OCI-LY1 (cell line): ENCODE measurements at regions not wholly inside any gene's neighbourhood (a gene's known extent, or its start where the extent isn't known, plus 50 kb on each side); places are given as distances from the start of the nearest gene placed in this dataset.

Source experiments
- H2AFZ ChIP-seq: fragments of 200-600 bp; sonication (generic), shearing (Covaris generic); 2 replicates; pipeline ENCODE4 v1.6.0; 2014; ENCODE audit warnings: antibody characterized with exemption, mild to moderate bottlenecking, low read length
- H3F3A ChIP-seq: fragments of 200-600 bp; sonication (generic), shearing (Covaris generic); 2 replicates; pipeline ENCODE4 v1.6.0; 2014; ENCODE audit warnings: mild to moderate bottlenecking, antibody characterized with exemption, low read length, moderate library complexity; ENCODE audit not compliant: insufficient read depth
- H3K27ac ChIP-seq: fragments of 200-600 bp; sonication (generic); 2 replicates; pipeline ENCODE4 v1.5.1; 2014; ENCODE audit warnings: low read length, mixed run types, mild to moderate bottlenecking, low read depth; ENCODE audit not compliant: poor library complexity, severe bottlenecking
- H3K27me3 ChIP-seq: fragments of 200-600 bp; sonication (generic); 2 replicates; pipeline ENCODE4 v1.6.0; 2014; ENCODE audit warnings: antibody characterized with exemption, mild to moderate bottlenecking, low read length, moderate library complexity; ENCODE audit not compliant: insufficient read depth
- H3K36me3 ChIP-seq: fragments of 200-600 bp; sonication (generic); 2 replicates; pipeline ENCODE4 v1.6.1; 2014; ENCODE audit warnings: mild to moderate bottlenecking, antibody characterized with exemption, low read length, moderate library complexity, mixed read lengths; ENCODE audit not compliant: insufficient read depth
- H3K4me1 ChIP-seq: fragments of 200-600 bp; sonication (generic); 2 replicates; pipeline ENCODE4 v1.5.1; 2014; ENCODE audit warnings: mild to moderate bottlenecking, low read length, moderate library complexity; ENCODE audit not compliant: insufficient read depth, severe bottlenecking
- H3K4me2 ChIP-seq: fragments of 200-600 bp; sonication (generic), shearing (Covaris generic); 2 replicates; pipeline ENCODE4 v1.6.1; 2014; ENCODE audit warnings: low read length
- H3K4me3 ChIP-seq: fragments of 200-600 bp; sonication (generic); 2 replicates; pipeline ENCODE4 v1.5.1; 2014; ENCODE audit warnings: low read length, low read depth, mild to moderate bottlenecking, mixed read lengths; ENCODE audit not compliant: poor library complexity, severe bottlenecking
- H3K79me2 ChIP-seq: fragments of 200-600 bp; shearing (Covaris generic); 2 replicates; pipeline ENCODE4 v1.6.1; 2016; ENCODE audit warnings: mixed run types, low read length, mixed read lengths; ENCODE audit not compliant: insufficient read depth
- H3K9ac ChIP-seq: fragments of 200-600 bp; sonication (generic), shearing (Covaris generic); 2 replicates; pipeline ENCODE4 v1.6.1; 2014; ENCODE audit warnings: mild to moderate bottlenecking, low read length, mixed read lengths
- H3K9me2 ChIP-seq: fragments of 200-600 bp; sonication (generic), shearing (Covaris generic); 2 replicates; pipeline ENCODE4 v1.6.1; 2014; ENCODE audit warnings: low read depth, mild to moderate bottlenecking, low read length, mixed read lengths
- H3K9me3 ChIP-seq: fragments of 200-600 bp; shearing (Covaris generic); 2 replicates; pipeline ENCODE4 v1.6.1; 2014; ENCODE audit warnings: low read length, mixed read lengths
- H4K20me1 ChIP-seq: fragments of 200-600 bp; sonication (generic), shearing (Covaris generic); 2 replicates; pipeline ENCODE4 v1.6.0; 2016; ENCODE audit warnings: mild to moderate bottlenecking, low read length; ENCODE audit not compliant: insufficient read depth
- CTCF ChIP-seq: fragments of 200-600 bp; sonication (generic), shearing (Covaris generic); IDR thresholded peaks from 2 replicates; pipeline ENCODE4 v1.5.1; 2017; ENCODE audit warnings: mild to moderate bottlenecking, antibody characterized with exemption, low read length, moderate library complexity, mixed read lengths
- EZH2 ChIP-seq: fragments of 200-600 bp; sonication (generic), shearing (Covaris generic); IDR thresholded peaks from 2 replicates; pipeline ENCODE4 v1.8.0; 2017; ENCODE audit warnings: borderline replicate concordance, mixed run types, mild to moderate bottlenecking, antibody characterized with exemption, low read length, moderate library complexity, mixed read lengths

- Histone ChIP-seq H3K27ac (no peak overlapping the region), H3K9ac (no peak overlapping the region), H3K9me3 (no peaks in the 10 kb centered on the region), H3K36me3 (no peaks in the 10 kb centered on the region), H3K27me3 (no peaks in the 10 kb centered on the region), H3F3A (no peaks in the 10 kb centered on the region), H3K79me2 (no peaks in the 10 kb centered on the region), H3K9me2 (no peaks in the 10 kb centered on the region), H2AFZ (no peak overlapping the region), H4K20me1 (no peaks in the 10 kb centered on the region), H3K4me1 (no peaks in the 10 kb centered on the region), H3K4me3 (no peak overlapping the region), H3K4me2 (no peak overlapping the region)
- no peak for TF ChIP-seq CTCF
- no peak for TF ChIP-seq EZH2
These were observed 118.8 kb upstream of the PLEKHA5 start for GRCh38 chr12:19010726-19011125.

GRCh38 chr12:19012965-19013364 is 116.6 kb upstream of the PLEKHA5 start:
- Histone ChIP-seq H3K9me2 (no peaks in the 10 kb centered on the region), H3K4me2 (no peak overlapping the region), H4K20me1 (no peaks in the 10 kb centered on the region), H3F3A (no peaks in the 10 kb centered on the region), H3K27me3 (no peaks in the 10 kb centered on the region), H3K79me2 (no peaks in the 10 kb centered on the region), H3K27ac (no peak overlapping the region), H2AFZ (no peak overlapping the region), H3K9ac (no peak overlapping the region), H3K9me3 (no peaks in the 10 kb centered on the region), H3K4me1 (no peaks in the 10 kb centered on the region), H3K36me3 (no peaks in the 10 kb centered on the region), H3K4me3 (no peak overlapping the region)
- no peak for TF ChIP-seq EZH2

GRCh38 chr12:19014240-19014639 is 115.3 kb upstream of the PLEKHA5 start:
- H3K27me3 ChIP-seq, result no peaks in the 10 kb centered on the region
- H3K27ac ChIP-seq, result no peak overlapping the region
- H3K9ac ChIP-seq, result no peak overlapping the region
- H2AFZ ChIP-seq, result no peak overlapping the region
- H3K79me2 ChIP-seq, result no peaks in the 10 kb centered on the region
- no peaks in the 10 kb centered on the region for H3F3A ChIP-seq
- no peaks in the 10 kb centered on the region for H3K9me2 ChIP-seq
- H3K36me3 ChIP-seq, result no peaks in the 10 kb centered on the region
- no peak overlapping the region for H3K4me2 ChIP-seq
- H3K4me3 ChIP-seq, result no peak overlapping the region
- no peaks in the 10 kb centered on the region for H4K20me1 ChIP-seq
- H3K4me1 ChIP-seq, result no peaks in the 10 kb centered on the region
- no peaks in the 10 kb centered on the region for H3K9me3 ChIP-seq
- TF ChIP-seq EZH2, result no peak
- no peak for TF ChIP-seq CTCF

GRCh38 chr12:19015285-19015684 is 114.2 kb upstream of the PLEKHA5 start:
- Histone ChIP-seq H3K9me3 (no peaks in the 10 kb centered on the region), H4K20me1 (no peaks in the 10 kb centered on the region), H2AFZ (no peak overlapping the region), H3K36me3 (no peaks in the 10 kb centered on the region), H3K9ac (no peak overlapping the region), H3K4me2 (no peak overlapping the region), H3K27ac (no peak overlapping the region), H3K9me2 (no peaks in the 10 kb centered on the region), H3K4me1 (no peaks in the 10 kb centered on the region), H3F3A (no peaks in the 10 kb centered on the region), H3K79me2 (no peaks in the 10 kb centered on the region), H3K4me3 (no peak overlapping the region), H3K27me3 (no peaks in the 10 kb centered on the region)
- TF ChIP-seq EZH2 (no peak), CTCF (no peak)
